ENCODE measurements at regions not wholly inside any gene's neighbourhood (a gene's known extent, or its start where the extent isn't known, plus 50 kb on each side); places are given as distances from the start of the nearest gene placed in this dataset.

DNA sequence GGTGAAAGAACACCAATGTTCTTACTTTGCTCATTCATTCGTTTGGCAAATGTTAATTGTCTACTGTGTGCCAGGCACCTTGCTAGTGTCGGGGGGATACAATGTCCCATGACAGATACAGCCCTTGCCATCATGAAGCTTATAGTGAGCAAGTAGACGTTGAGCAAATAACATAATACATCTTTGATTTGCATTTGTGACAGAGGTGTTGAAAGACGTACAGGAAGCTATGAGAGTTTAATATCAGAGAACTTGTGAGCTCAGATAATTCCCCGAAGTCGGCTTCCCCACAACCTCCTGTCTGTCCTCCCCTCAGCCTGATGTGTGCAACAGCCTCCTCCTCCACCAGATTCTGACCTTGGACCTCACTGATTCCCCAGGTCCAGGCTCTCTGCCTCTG is 138.0 kb upstream of the SDK2 start:
- WGBS (ENCODE audit: insufficient coverage, low coverage, missing lambda C conversion rate) = 1% methylated on average over 6 of the region's 6 CpGs
- BruUV-seq (replicated peaks) = no TSS peak
- TF ChIP-seq ZNF224 (CRISPR knock-in tag; IDR thresholded peaks at IDR 0.05) (no peak), BCOR (IDR thresholded peaks at IDR 0.05) (no peak), ZNF695 (CRISPR knock-in tag; IDR thresholded peaks at IDR 0.05) (no peak), ARNT (IDR thresholded peaks at IDR 0.05) (no peak), ZNF41 (CRISPR knock-in tag; conservative IDR thresholded peaks at IDR 0.05) (no peak), RBM25 (IDR thresholded peaks at IDR 0.05; ENCODE audit: low read depth, low read length, severe bottlenecking) (no peak), MCM3 (IDR thresholded peaks at IDR 0.05) (no peak), ZFPM2 (CRISPR knock-in tag; IDR thresholded peaks at IDR 0.05) (no peak), ZNF785 (CRISPR knock-in tag; IDR thresholded peaks at IDR 0.05) (no peak), HSF4 (CRISPR knock-in tag; IDR thresholded peaks at IDR 0.05; ENCODE audit: borderline replicate concordance) (no peak), THRAP3 (IDR thresholded peaks at IDR 0.05; ENCODE audit: borderline replicate concordance) (no peak), SRSF3 (IDR thresholded peaks at IDR 0.05; ENCODE audit: insufficient read depth, low read length) (no peak), HMG20B (CRISPR knock-in tag; IDR thresholded peaks at IDR 0.05) (no peak), MED1 (CRISPR knock-in tag; IDR thresholded peaks at IDR 0.05; ENCODE audit: borderline replicate concordance) (no peak)
- TF ChIP-seq, protein P1, sequence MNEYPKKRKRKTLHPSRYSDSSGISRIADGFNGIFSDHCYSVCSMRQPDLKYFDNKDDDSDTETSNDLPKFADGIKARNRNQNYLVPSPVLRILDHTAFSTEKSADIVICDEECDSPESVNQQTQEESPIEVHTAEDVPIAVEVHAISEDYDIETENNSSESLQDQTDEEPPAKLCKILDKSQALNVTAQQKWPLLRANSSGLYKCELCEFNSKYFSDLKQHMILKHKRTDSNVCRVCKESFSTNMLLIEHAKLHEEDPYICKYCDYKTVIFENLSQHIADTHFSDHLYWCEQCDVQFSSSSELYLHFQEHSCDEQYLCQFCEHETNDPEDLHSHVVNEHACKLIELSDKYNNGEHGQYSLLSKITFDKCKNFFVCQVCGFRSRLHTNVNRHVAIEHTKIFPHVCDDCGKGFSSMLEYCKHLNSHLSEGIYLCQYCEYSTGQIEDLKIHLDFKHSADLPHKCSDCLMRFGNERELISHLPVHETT (CRISPR knock-in tag; conservative IDR thresholded peaks at IDR 0.05 in 1 of 2, IDR thresholded peaks at IDR 0.05 in 1 of 2) = no peak
- TF ChIP-seq, protein P2, sequence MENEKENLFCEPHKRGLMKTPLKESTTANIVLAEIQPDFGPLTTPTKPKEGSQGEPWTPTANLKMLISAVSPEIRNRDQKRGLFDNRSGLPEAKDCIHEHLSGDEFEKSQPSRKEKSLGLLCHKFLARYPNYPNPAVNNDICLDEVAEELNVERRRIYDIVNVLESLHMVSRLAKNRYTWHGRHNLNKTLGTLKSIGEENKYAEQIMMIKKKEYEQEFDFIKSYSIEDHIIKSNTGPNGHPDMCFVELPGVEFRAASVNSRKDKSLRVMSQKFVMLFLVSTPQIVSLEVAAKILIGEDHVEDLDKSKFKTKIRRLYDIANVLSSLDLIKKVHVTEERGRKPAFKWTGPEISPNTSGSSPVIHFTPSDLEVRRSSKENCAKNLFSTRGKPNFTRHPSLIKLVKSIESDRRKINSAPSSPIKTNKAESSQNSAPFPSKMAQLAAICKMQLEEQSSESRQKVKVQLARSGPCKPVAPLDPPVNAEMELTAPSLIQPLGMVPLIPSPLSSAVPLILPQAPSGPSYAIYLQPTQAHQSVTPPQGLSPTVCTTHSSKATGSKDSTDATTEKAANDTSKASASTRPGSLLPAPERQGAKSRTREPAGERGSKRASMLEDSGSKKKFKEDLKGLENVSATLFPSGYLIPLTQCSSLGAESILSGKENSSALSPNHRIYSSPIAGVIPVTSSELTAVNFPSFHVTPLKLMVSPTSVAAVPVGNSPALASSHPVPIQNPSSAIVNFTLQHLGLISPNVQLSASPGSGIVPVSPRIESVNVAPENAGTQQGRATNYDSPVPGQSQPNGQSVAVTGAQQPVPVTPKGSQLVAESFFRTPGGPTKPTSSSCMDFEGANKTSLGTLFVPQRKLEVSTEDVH (IDR thresholded peaks at IDR 0.05; ENCODE audit: low read depth, partially characterized antibody) = no peak
- Histone ChIP-seq H3K9me1 (ENCODE audit: control insufficient read depth, insufficient read depth, low read length) (no peaks in the 10 kb centered on the region), H2AFZ (ENCODE audit: low read depth, low read length) (no peak overlapping the region), H4K20me1 (replicated peaks; ENCODE audit: control insufficient read depth, insufficient read depth, low read length) (peaks cover 9% of the 10 kb centered on the region; the same call in 1 of the 2 replicates), H3K9me3 (replicated peaks; ENCODE audit: control insufficient read depth, insufficient read depth, low read depth, low read length) (no peaks in the 10 kb centered on the region), H3K4me3 (no peak overlapping the region), H3K36me3 (ENCODE audit: control insufficient read depth, insufficient read depth, low read length) (no peaks in the 10 kb centered on the region), H3K79me2 (ENCODE audit: control insufficient read depth, insufficient read depth, low read length) (no peaks in the 10 kb centered on the region), H3K4me1 (replicated peaks in 1 of 2; ENCODE audit: control insufficient read depth in 2 of 2, insufficient read depth in 2 of 2, low read length in 2 of 2) (no peaks in the 10 kb centered on the region), H3K27me3 (ENCODE audit: control insufficient read depth in 2 of 2, insufficient read depth in 2 of 2, low read length in 2 of 2) (peaks cover 0 to 27% of the 10 kb centered on the region in 2 experiments; a peak in 2 of 5 replicates), H3K27ac (ENCODE audit: extremely low read depth, low read depth, low read length) (no peak overlapping the region), H3K9ac (ENCODE audit: insufficient read depth in 1 of 2, low read depth in 2 of 2, low read length in 2 of 2) (no peak overlapping the region), H3K4me2 (ENCODE audit: insufficient read depth, low read length) (no peak overlapping the region)
- in situ Hi-C loops (cut with MboI) = no loop called here
- ChIA-PET CTCF (ENCODE audit: low intra/inter-chr PET ratio) (no interaction called here), POLR2A (interaction anchor here (1.2 kb wide), 1 partner anchor 11 kb away, joined by 3 read pairs; no protein-coding TSS in a partner anchor)
- DNase-seq (ENCODE audit: extremely low read depth in 1 of 4, low spot score in 3 of 4) (no peak), ATAC-seq (no peak), FAIRE-seq (no peak)
- intact Hi-C loops (cut with micrococcal nuclease) = loop anchor here (10.0 kb wide), 1 partner anchor 357 kb away; no protein-coding TSS in a partner anchor
